Smooth muscle cell (in vitro differentiated cells): ENCODE measurements at regions not wholly inside any gene's neighbourhood (a gene's known extent, or its start where the extent isn't known, plus 50 kb on each side); places are given as distances from the start of the nearest gene placed in this dataset.

Experiments used
- DNase-seq: peaks from one replicate; lab custom pipeline; 2025; ENCODE audit not compliant: unreplicated experiment; lab: John Stamatoyannopoulos, UW
- H2AFZ ChIP-seq: fragments of 200-600 bp; sonication (generic); 2 replicates; pipeline ENCODE4 v1.6.0; 2016; ENCODE audit warnings: antibody characterized with exemption, low read depth, mild to moderate bottlenecking
- H3F3A ChIP-seq: fragments of 200-600 bp; sonication (generic); 2 replicates; pipeline ENCODE4 v1.6.0; 2017; ENCODE audit warnings: antibody characterized with exemption, low read depth
- H3K27ac ChIP-seq: fragments of 200-600 bp; sonication (generic); 2 replicates; pipeline ENCODE4 v1.5.1; 2016; ENCODE audit warnings: low read depth, mild to moderate bottlenecking
- H3K27me3 ChIP-seq: fragments of 200-600 bp; sonication (generic); 2 replicates; pipeline ENCODE4 v1.6.1; 2016; ENCODE audit warnings: low read depth, mild to moderate bottlenecking
- H3K36me3 ChIP-seq: fragments of 200-600 bp; sonication (generic); 2 replicates; pipeline ENCODE4 v1.5.1; 2016; ENCODE audit warnings: low read depth
- H3K4me1 ChIP-seq: fragments of 200-600 bp; sonication (generic); 2 replicates; pipeline ENCODE4 v1.5.1; 2016; ENCODE audit warnings: low read depth
- H3K4me2 ChIP-seq: fragments of 200-600 bp; sonication (generic); 2 replicates; pipeline ENCODE4 v1.6.0; 2016; ENCODE audit warnings: mild to moderate bottlenecking
- H3K4me3 ChIP-seq: fragments of 200-600 bp; sonication (generic); 2 replicates; pipeline ENCODE4 v1.5.1; 2016; ENCODE audit warnings: mild to moderate bottlenecking
- H3K79me2 ChIP-seq: fragments of 200-600 bp; sonication (generic); 2 replicates; pipeline ENCODE4 v1.6.0; 2016; ENCODE audit warnings: low read depth, mild to moderate bottlenecking
- H3K9ac ChIP-seq: fragments of 200-600 bp; sonication (generic); 2 replicates; pipeline ENCODE4 v1.6.0; 2016; ENCODE audit warnings: low read depth
- H3K9me3 ChIP-seq: fragments of 200-600 bp; sonication (generic); replicated peaks from 2 replicates; pipeline ENCODE4 v1.5.1; 2016; ENCODE audit warnings: low read depth
- H4K20me1 ChIP-seq: fragments of 200-600 bp; sonication (generic); 2 replicates; pipeline ENCODE4 v1.6.0; 2016; ENCODE audit warnings: low read depth
- WGBS: methylation state at CpG from one replicate; pipeline ENCODE4 v1.1.7; 2016; ENCODE audit warnings: low lambda C conversion rate; 5-methylcytosine and 5-hydroxymethylcytosine counted together
- TF ChIP-seq, protein P1 (sequence below): fragments of 200-600 bp; sonication (generic); IDR thresholded peaks from 2 replicates; pipeline ENCODE4 v1.5.1; 2017; ENCODE audit warnings: borderline replicate concordance, mild to moderate bottlenecking, antibody characterized with exemption; ENCODE audit not compliant: insufficient read depth, poor library complexity, severe bottlenecking

DNA sequence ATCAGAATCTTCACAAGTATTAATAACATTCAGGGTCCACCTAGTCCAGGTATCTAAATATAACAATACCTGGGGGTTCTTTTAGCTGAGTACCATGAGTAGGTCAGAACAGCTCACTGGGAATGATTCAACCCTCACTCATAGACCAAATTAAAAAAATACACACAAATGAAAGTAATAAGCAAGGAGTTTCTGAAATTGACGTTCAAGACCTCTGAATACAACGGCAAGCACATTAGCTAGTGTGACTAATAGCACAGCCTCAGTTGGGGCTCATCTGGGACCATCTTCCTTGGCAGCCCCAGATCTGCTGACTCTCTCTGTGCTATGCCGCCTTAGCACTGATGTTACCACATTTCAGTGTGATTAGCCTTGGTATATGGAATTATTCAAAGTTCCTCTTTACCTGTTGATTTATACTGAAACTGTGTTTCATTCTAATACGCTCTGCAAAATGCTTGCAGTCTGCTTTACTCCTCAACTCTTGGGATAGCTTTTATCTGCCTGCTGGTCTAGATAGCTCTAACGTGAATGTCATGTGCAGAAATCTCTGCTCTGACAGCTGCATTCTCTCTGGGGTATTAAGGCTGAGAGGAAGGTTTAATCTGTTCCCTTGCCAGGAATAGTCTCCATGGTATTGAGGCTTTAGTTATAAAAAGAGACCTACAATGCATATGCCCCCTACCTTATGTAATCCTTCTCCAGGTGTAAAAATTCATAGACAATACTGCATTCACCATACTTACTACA, 153.3 kb downstream of the METTL4 start:
- Histone ChIP-seq H2AFZ (no peak overlapping the region), H3K36me3 (no peaks in the 10 kb centered on the region), H4K20me1 (no peaks in the 10 kb centered on the region), H3K4me3 (no peak overlapping the region), H3K9me3 (no peaks in the 10 kb centered on the region), H3F3A (no peaks in the 10 kb centered on the region), H3K27me3 (no peaks in the 10 kb centered on the region), H3K27ac (no peak overlapping the region), H3K4me2 (no peak overlapping the region), H3K9ac (no peak overlapping the region), H3K79me2 (no peaks in the 10 kb centered on the region), H3K4me1 (no peaks in the 10 kb centered on the region)
- WGBS = 84% methylated on average over 5 of the region's 5 CpGs
- TF ChIP-seq, protein P1, sequence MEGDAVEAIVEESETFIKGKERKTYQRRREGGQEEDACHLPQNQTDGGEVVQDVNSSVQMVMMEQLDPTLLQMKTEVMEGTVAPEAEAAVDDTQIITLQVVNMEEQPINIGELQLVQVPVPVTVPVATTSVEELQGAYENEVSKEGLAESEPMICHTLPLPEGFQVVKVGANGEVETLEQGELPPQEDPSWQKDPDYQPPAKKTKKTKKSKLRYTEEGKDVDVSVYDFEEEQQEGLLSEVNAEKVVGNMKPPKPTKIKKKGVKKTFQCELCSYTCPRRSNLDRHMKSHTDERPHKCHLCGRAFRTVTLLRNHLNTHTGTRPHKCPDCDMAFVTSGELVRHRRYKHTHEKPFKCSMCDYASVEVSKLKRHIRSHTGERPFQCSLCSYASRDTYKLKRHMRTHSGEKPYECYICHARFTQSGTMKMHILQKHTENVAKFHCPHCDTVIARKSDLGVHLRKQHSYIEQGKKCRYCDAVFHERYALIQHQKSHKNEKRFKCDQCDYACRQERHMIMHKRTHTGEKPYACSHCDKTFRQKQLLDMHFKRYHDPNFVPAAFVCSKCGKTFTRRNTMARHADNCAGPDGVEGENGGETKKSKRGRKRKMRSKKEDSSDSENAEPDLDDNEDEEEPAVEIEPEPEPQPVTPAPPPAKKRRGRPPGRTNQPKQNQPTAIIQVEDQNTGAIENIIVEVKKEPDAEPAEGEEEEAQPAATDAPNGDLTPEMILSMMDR = no peak
- no peak for DNase-seq

DNA sequence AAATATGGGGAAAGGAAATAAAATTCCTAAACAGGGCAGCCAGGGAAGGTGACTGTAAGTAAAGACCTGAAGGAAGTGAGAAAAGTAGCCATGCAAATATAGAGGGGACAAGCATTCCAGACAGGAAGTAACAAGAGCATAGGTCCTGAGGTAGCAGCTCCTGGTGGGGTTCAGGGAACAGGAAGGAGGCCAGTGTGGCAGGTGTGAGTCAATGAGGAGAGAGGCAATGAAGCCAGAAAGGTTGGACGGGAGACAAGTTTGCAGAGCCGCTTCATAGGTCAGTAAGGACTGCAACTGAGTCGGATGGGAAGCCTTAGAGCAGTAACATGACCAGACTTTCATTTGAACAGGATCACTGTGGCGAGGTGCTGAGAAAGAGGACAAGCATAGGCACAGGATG, 150.9 kb downstream of the METTL4 start:
- DNase-seq = no peak
- no peaks in the 10 kb centered on the region for H3K36me3 ChIP-seq
- no peaks in the 10 kb centered on the region for H3K9me3 ChIP-seq
- no peak overlapping the region for H3K4me2 ChIP-seq
- H3K27me3 ChIP-seq = no peaks in the 10 kb centered on the region
- TF ChIP-seq, protein P1 = no peak
- no peak overlapping the region for H2AFZ ChIP-seq
- no peaks in the 10 kb centered on the region for H3K79me2 ChIP-seq
- 86% methylated on average over 4 of the region's 4 CpGs for WGBS
- H4K20me1 ChIP-seq = no peaks in the 10 kb centered on the region
- H3F3A ChIP-seq = no peaks in the 10 kb centered on the region
- no peak overlapping the region for H3K27ac ChIP-seq
- no peak overlapping the region for H3K4me3 ChIP-seq
- no peak overlapping the region for H3K9ac ChIP-seq
- H3K4me1 ChIP-seq = no peaks in the 10 kb centered on the region

DNA sequence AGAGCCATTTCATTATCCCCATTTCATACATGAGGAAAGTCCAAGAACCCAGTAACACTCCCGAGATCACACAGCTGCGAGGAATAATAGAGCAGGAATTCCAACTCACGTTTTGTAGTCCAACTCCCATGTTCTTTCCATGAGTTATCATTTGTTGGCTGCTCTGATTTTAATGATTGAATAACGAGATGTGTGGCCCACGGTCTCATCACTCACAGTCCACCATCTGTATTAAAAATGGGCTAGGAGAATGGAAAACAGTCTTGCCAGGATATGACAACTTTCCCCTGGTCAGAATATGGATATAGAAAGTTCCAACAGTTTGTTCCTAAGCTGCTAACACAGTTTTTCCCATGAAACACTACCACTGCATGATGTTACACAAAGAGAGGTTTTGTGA, 147.5 kb downstream of the METTL4 start:
- Histone ChIP-seq H3K79me2 (no peaks in the 10 kb centered on the region), H3K4me1 (no peaks in the 10 kb centered on the region), H3F3A (no peaks in the 10 kb centered on the region), H3K4me3 (no peak overlapping the region), H3K9me3 (no peaks in the 10 kb centered on the region), H3K4me2 (no peak overlapping the region), H4K20me1 (no peaks in the 10 kb centered on the region), H2AFZ (no peak overlapping the region), H3K27ac (no peak overlapping the region), H3K36me3 (no peaks in the 10 kb centered on the region), H3K9ac (no peak overlapping the region), H3K27me3 (no peaks in the 10 kb centered on the region)
- TF ChIP-seq, protein P1 = no peak
- DNase-seq = no peak
- 87% methylated on average over 5 of the region's 5 CpGs for WGBS

DNA sequence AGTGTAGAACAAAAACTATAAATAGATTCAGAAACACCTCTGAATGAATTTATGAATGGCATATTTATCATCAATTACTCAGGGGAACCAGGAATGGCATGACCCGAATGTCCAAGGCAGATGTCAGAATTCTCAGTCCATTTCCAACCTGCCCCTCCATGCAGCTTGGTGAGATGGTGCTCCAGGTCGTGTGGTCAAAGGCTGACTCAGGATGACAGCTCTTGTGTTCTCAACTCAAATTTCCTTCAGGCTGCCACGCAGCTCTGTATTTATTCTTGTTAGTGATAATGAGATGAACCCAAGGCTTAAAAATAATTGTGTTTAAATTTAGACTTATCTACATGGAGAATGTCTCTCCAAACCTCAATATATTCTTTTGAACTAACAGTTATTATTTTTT, 146.9 kb downstream of the METTL4 start:
- H4K20me1 ChIP-seq = no peaks in the 10 kb centered on the region
- no peaks in the 10 kb centered on the region for H3K4me1 ChIP-seq
- H3K9me3 ChIP-seq = no peaks in the 10 kb centered on the region
- no peaks in the 10 kb centered on the region for H3F3A ChIP-seq
- TF ChIP-seq, protein P1 = no peak
- H2AFZ ChIP-seq = no peak overlapping the region
- no peak overlapping the region for H3K4me3 ChIP-seq
- 68% methylated on average over 3 of the region's 3 CpGs for WGBS
- no peak for DNase-seq
- H3K36me3 ChIP-seq = no peaks in the 10 kb centered on the region
- H3K27me3 ChIP-seq = no peaks in the 10 kb centered on the region
- H3K79me2 ChIP-seq = no peaks in the 10 kb centered on the region
- H3K4me2 ChIP-seq = no peak overlapping the region
- no peak overlapping the region for H3K9ac ChIP-seq
- H3K27ac ChIP-seq = no peak overlapping the region
